H9 (cell line): ENCODE measurements at regions not wholly inside any gene's neighbourhood (a gene's known extent, or its start where the extent isn't known, plus 50 kb on each side); places are given as distances from the start of the nearest gene placed in this dataset.

ENCODE experiments used
- DNase-seq: peaks from one replicate; pipeline ENCODE4 v3.0.0-alpha.2; 2017
- H2AFZ ChIP-seq: one replicate; pipeline ENCODE4 v1.6.1; 2013; ENCODE audit warnings: mild to moderate bottlenecking, low read length, control low read depth, moderate library complexity
- H2AK5ac ChIP-seq: 2 replicates; pipeline ENCODE4 v1.6.1; 2013; ENCODE audit warnings: low read length, control low read depth, mixed read lengths; ENCODE audit not compliant: insufficient read length
- H2BK120ac ChIP-seq: one replicate; pipeline ENCODE4 v1.6.1; 2013; ENCODE audit warnings: low read depth, mild to moderate bottlenecking, low read length, control low read depth, inconsistent platforms; ENCODE audit not compliant: poor library complexity, severe bottlenecking
- H2BK12ac ChIP-seq: 2 replicates; pipeline ENCODE4 v1.6.1; 2013; ENCODE audit warnings: low read length, control low read depth, mixed read lengths, low read depth; ENCODE audit not compliant: insufficient read length
- H2BK15ac ChIP-seq: 2 replicates; pipeline ENCODE4 v1.6.1; 2013; ENCODE audit warnings: low read depth, low read length, control low read depth
- H2BK20ac ChIP-seq: one replicate; pipeline ENCODE4 v1.6.1; 2013; ENCODE audit warnings: low read depth, mild to moderate bottlenecking, low read length, control low read depth, inconsistent platforms; ENCODE audit not compliant: poor library complexity, severe bottlenecking
- H2BK5ac ChIP-seq: 2 replicates; pipeline ENCODE4 v1.6.1; 2013; ENCODE audit warnings: low read length, control low read depth, mixed read lengths; ENCODE audit not compliant: insufficient read length
- H3K14ac ChIP-seq: 2 replicates; pipeline ENCODE4 v1.6.1; 2013; ENCODE audit warnings: low read length, control low read depth; ENCODE audit not compliant: insufficient read depth
- H3K18ac ChIP-seq: 2 replicates; pipeline ENCODE4 v1.6.1; 2013; ENCODE audit warnings: low read depth, mild to moderate bottlenecking, mixed read lengths, low read length, control low read depth; ENCODE audit not compliant: insufficient read length
- H3K23ac ChIP-seq: 2 replicates; pipeline ENCODE4 v1.6.1; 2013; ENCODE audit warnings: low read length, control low read depth, mixed read lengths, low read depth; ENCODE audit not compliant: insufficient read length
- H3K23me2 ChIP-seq: 2 replicates; pipeline ENCODE4 v1.6.1; 2013; ENCODE audit warnings: low read depth, mild to moderate bottlenecking, mixed read lengths, low read length, control low read depth; ENCODE audit not compliant: insufficient read length, poor library complexity, severe bottlenecking
- H3K27ac ChIP-seq: 2 replicates; pipeline ENCODE4 v1.5.1; 2013; ENCODE audit warnings: low read length, control low read depth, mixed read lengths, low read depth; ENCODE audit not compliant: insufficient read length
- H3K27me3 ChIP-seq: 2 replicates; pipeline ENCODE4 v1.6.1; 2013; ENCODE audit warnings: low read length, control low read depth, inconsistent platforms; ENCODE audit not compliant: insufficient read depth
- H3K4ac ChIP-seq: 2 replicates; pipeline ENCODE4 v1.6.1; 2013; ENCODE audit warnings: low read depth, mild to moderate bottlenecking, control low read depth, inconsistent platforms, low read length, moderate library complexity
- H3K4me1 ChIP-seq: 2 replicates; pipeline ENCODE4 v1.6.1; 2013; ENCODE audit warnings: low read length, control low read depth, inconsistent platforms; ENCODE audit not compliant: insufficient read depth
- H3K4me2 ChIP-seq: 2 replicates; pipeline ENCODE4 v1.6.1; 2013; ENCODE audit warnings: low read length, control low read depth, mixed read lengths; ENCODE audit not compliant: insufficient read length, insufficient read depth
- H3K56ac ChIP-seq: 2 replicates; pipeline ENCODE4 v1.6.1; 2013; ENCODE audit warnings: low read depth, mild to moderate bottlenecking, mixed read lengths, low read length, control low read depth; ENCODE audit not compliant: insufficient read length
- H3K79me1 ChIP-seq: 2 replicates; pipeline ENCODE4 v1.6.1; 2013; ENCODE audit warnings: low read depth, mild to moderate bottlenecking, moderate library complexity, low read length, control low read depth, inconsistent platforms; ENCODE audit not compliant: insufficient read depth, poor library complexity, severe bottlenecking
- H3K79me2 ChIP-seq: 2 replicates; pipeline ENCODE4 v1.6.1; 2013; ENCODE audit warnings: low read length, control low read depth, inconsistent platforms; ENCODE audit not compliant: insufficient read depth
- H3K9ac ChIP-seq: 2 replicates; pipeline ENCODE4 v1.6.1; 2013; ENCODE audit warnings: low read length, control low read depth, mixed read lengths; ENCODE audit not compliant: insufficient read length; ENCODE audit errors: extremely low read depth
- H3K9me3 ChIP-seq: one replicate; pipeline ENCODE4 v1.6.1; 2013; ENCODE audit warnings: low read depth, low read length, inconsistent platforms; ENCODE audit not compliant: control insufficient read depth
- H3T11ph ChIP-seq: one replicate; pipeline ENCODE4 v1.6.1; 2013; ENCODE audit warnings: mild to moderate bottlenecking, low read length, control low read depth, inconsistent platforms
- H4K20me1 ChIP-seq: one replicate; pipeline ENCODE4 v1.6.1; 2013; ENCODE audit not compliant: control insufficient read depth, insufficient read length, insufficient read depth
- H4K5ac ChIP-seq: 2 replicates; pipeline ENCODE4 v1.6.1; 2013; ENCODE audit warnings: low read depth, mild to moderate bottlenecking, mixed read lengths, low read length, control low read depth; ENCODE audit not compliant: insufficient read length
- H4K8ac ChIP-seq: replicated peaks from 2 replicates; pipeline ENCODE4 v1.6.1; 2013; ENCODE audit warnings: low read length, control low read depth, mixed read lengths, low read depth; ENCODE audit not compliant: insufficient read length
- H4K91ac ChIP-seq: 2 replicates; pipeline ENCODE4 v1.6.1; 2013; ENCODE audit warnings: low read depth, mild to moderate bottlenecking, moderate library complexity, mixed read lengths, low read length, control low read depth; ENCODE audit not compliant: insufficient read length
- H3K27ac Mint-ChIP-seq, 3 experiments: 2 replicates in 2 of 3; 3 replicates in 1 of 3; pipeline ENCODE4 v1.8.0; 2020 to 2021; ENCODE audit warnings: mixed read lengths in 3 of 3, mild to moderate bottlenecking in 1 of 3, moderate library complexity in 1 of 3
- H3K27me3 Mint-ChIP-seq: 2 replicates; pipeline ENCODE4 v1.8.0; 2021; ENCODE audit warnings: low read depth, mild to moderate bottlenecking, moderate library complexity, mixed read lengths
- H3K36me3 Mint-ChIP-seq, 3 experiments: 2 replicates in 2 of 3; 3 replicates in 1 of 3; pipeline ENCODE4 v1.8.0; 2020 to 2021; ENCODE audit warnings: low read depth in 3 of 3, mixed read lengths in 3 of 3; ENCODE audit not compliant: insufficient read depth in 1 of 3
- H3K4me1 Mint-ChIP-seq, 2 experiments: 2 replicates each; pipeline ENCODE4 v1.8.0; 2020; ENCODE audit warnings: mixed read lengths in 2 of 2
- H3K4me3 Mint-ChIP-seq, 2 experiments: 2 replicates in 1 of 2; 3 replicates in 1 of 2; pipeline ENCODE4 v1.8.0; 2020 to 2021; ENCODE audit warnings: mild to moderate bottlenecking in 2 of 2, mixed read lengths in 2 of 2, moderate library complexity in 1 of 2
- H3K9me3 Mint-ChIP-seq, 2 experiments: 2 replicates in 1 of 2; 3 replicates in 1 of 2; pipeline ENCODE4 v1.8.0; 2020; ENCODE audit warnings: mild to moderate bottlenecking in 2 of 2, mixed read lengths in 2 of 2, moderate library complexity in 1 of 2
- WGBS: extraction: QIAGEN DNeasy Blood & Tissue Kit; methylation state at CpG from one replicate; pipeline ENCODE4 v1.1.7; 2013; ENCODE audit warnings: missing lambda C conversion rate, low lambda C conversion rate, mixed read lengths; ENCODE audit not compliant: insufficient read length; ENCODE audit errors: extremely low coverage; 5-methylcytosine and 5-hydroxymethylcytosine counted together
- TF ChIP-seq, protein P1 (sequence below): fragments of 200-600 bp; sonication (generic); conservative IDR thresholded peaks from 3 replicates; pipeline ENCODE4 v1.8.0; 2021; ENCODE audit warnings: antibody characterized with exemption, mild to moderate bottlenecking

DNA sequence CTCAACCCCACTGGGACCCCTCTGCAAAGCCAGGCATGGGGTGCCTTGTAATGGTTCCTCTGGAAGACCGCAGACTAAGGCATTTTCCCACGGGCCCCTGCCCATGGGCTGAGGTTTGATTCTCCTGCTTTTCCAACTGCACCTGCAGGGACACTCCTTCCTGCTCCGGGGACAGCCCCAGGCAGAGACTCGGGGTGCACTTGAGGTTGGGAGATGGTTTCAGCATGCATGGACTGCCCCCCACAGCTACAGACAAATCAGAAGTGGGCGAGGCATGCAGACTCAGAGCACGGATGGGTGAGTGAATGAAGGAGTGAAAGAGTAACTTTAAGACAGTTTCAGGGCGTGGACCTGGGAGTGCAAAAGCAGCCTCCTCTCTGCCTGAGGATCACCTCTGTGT lies 87.9 kb upstream of the RPL38 start:
- no peak overlapping the region for H4K5ac ChIP-seq
- no peaks in the 10 kb centered on the region for H3K27me3 ChIP-seq
- no peak overlapping the region for H3K9ac ChIP-seq
- TF ChIP-seq, protein P1, sequence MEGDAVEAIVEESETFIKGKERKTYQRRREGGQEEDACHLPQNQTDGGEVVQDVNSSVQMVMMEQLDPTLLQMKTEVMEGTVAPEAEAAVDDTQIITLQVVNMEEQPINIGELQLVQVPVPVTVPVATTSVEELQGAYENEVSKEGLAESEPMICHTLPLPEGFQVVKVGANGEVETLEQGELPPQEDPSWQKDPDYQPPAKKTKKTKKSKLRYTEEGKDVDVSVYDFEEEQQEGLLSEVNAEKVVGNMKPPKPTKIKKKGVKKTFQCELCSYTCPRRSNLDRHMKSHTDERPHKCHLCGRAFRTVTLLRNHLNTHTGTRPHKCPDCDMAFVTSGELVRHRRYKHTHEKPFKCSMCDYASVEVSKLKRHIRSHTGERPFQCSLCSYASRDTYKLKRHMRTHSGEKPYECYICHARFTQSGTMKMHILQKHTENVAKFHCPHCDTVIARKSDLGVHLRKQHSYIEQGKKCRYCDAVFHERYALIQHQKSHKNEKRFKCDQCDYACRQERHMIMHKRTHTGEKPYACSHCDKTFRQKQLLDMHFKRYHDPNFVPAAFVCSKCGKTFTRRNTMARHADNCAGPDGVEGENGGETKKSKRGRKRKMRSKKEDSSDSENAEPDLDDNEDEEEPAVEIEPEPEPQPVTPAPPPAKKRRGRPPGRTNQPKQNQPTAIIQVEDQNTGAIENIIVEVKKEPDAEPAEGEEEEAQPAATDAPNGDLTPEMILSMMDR: no peak
- no peak overlapping the region for H4K91ac ChIP-seq
- no peaks in the 10 kb centered on the region for H3K36me3 Mint-ChIP-seq
- H3K4ac ChIP-seq: no peak overlapping the region
- no peak overlapping the region for H3T11ph ChIP-seq
- no peak overlapping the region for H4K8ac ChIP-seq
- no peak overlapping the region for H3K56ac ChIP-seq
- no peak overlapping the region for H3K4me3 Mint-ChIP-seq
- no peak overlapping the region for H2BK5ac ChIP-seq
- H3K4me1 Mint-ChIP-seq: peaks cover 40 to 60% of the 10 kb centered on the region in 2 experiments
- H3K9me3 Mint-ChIP-seq: peaks cover 0 to 3% of the 10 kb centered on the region in 2 experiments; a peak in 3 of 5 replicates
- no peaks in the 10 kb centered on the region for H3K79me1 ChIP-seq
- H2BK15ac ChIP-seq: no peak overlapping the region
- peaks cover 5% of the 10 kb centered on the region; the same call in 1 of the 2 replicates for H3K27me3 Mint-ChIP-seq
- no peak overlapping the region for H2AK5ac ChIP-seq
- no peak overlapping the region for H3K4me2 ChIP-seq
- no peak overlapping the region for H3K27ac ChIP-seq
- H2BK120ac ChIP-seq: no peak overlapping the region
- no CpG with 5 or more reads among the region's 7 CpGs for WGBS
- H3K79me2 ChIP-seq: no peaks in the 10 kb centered on the region
- H2BK20ac ChIP-seq: no peak overlapping the region
- H3K23me2 ChIP-seq: no peaks in the 10 kb centered on the region
- no peak overlapping the region for H2AFZ ChIP-seq
- H3K18ac ChIP-seq: no peak overlapping the region
- no peaks in the 10 kb centered on the region for H3K9me3 ChIP-seq
- no peaks in the 10 kb centered on the region for H4K20me1 ChIP-seq
- H3K23ac ChIP-seq: no peak overlapping the region
- H3K14ac ChIP-seq: no peak overlapping the region
- no peak overlapping the region for H2BK12ac ChIP-seq
- no peak overlapping the region; a peak in 2 of 7 replicates for H3K27ac Mint-ChIP-seq
- DNase-seq: no peak
- peaks cover 5% of the 10 kb centered on the region; the same call in 1 of the 2 replicates for H3K4me1 ChIP-seq
